HEK293T (cell line): ENCODE measurements at regions not wholly inside any gene's neighbourhood (a gene's known extent, or its start where the extent isn't known, plus 50 kb on each side); places are given as distances from the start of the nearest gene placed in this dataset.

Experiments
- BHLHE40 ChIP-seq: fragments of 450-650 bp; IDR thresholded peaks from 2 replicates; pipeline ENCODE4 v1.6.1; 2016; ENCODE audit warnings: mild to moderate bottlenecking, moderate library complexity, borderline replicate concordance
- CTBP1 ChIP-seq: fragments of 450-650 bp; IDR thresholded peaks from 2 replicates; pipeline ENCODE4 v1.6.1; 2016; ENCODE audit warnings: borderline replicate concordance
- ELF4 ChIP-seq: fragments of 450-650 bp; IDR thresholded peaks from 2 replicates; pipeline ENCODE4 v1.6.1; 2017; ENCODE audit warnings: antibody characterized with exemption
- FOXK2 ChIP-seq: fragments of 450-650 bp; IDR thresholded peaks from 2 replicates; pipeline ENCODE4 v1.6.1; 2016; ENCODE audit warnings: mild to moderate bottlenecking
- FOXM1 ChIP-seq: fragments of 450-650 bp; IDR thresholded peaks from 2 replicates; pipeline ENCODE4 v1.6.1; 2017; ENCODE audit warnings: mild to moderate bottlenecking, borderline replicate concordance
- L3MBTL2 ChIP-seq: fragments of 450-650 bp; conservative IDR thresholded peaks from 2 replicates; pipeline ENCODE4 v1.6.1; 2016; ENCODE audit warnings: mild to moderate bottlenecking
- LEF1 ChIP-seq: fragments of 450-650 bp; IDR thresholded peaks from 2 replicates; pipeline ENCODE4 v1.6.1; 2017; ENCODE audit warnings: mild to moderate bottlenecking, borderline replicate concordance
- NFRKB ChIP-seq: fragments of 450-650 bp; IDR thresholded peaks from 2 replicates; pipeline ENCODE4 v1.6.1; 2016; ENCODE audit warnings: mild to moderate bottlenecking, moderate library complexity
- TARDBP ChIP-seq: fragments of 450-650 bp; IDR thresholded peaks from 2 replicates; pipeline ENCODE4 v1.6.1; 2016
- ZNF384 ChIP-seq: fragments of 450-650 bp; IDR thresholded peaks from 2 replicates; pipeline ENCODE4 v1.6.1; 2016

GRCh38 chr1:41975850-41976569, 57.3 kb upstream of the HIVEP3 start:
- TF ChIP-seq FOXM1 (no peak), NFRKB (no peak), FOXK2 (no peak), LEF1 (no peak), L3MBTL2 (no peak), BHLHE40 (no peak), ELF4 (no peak), CTBP1 (no peak), ZNF384 (no peak), TARDBP (no peak)
